Breast epithelium (tissue), 3 donors: ENCODE measurements at regions not wholly inside any gene's neighbourhood (a gene's known extent, or its start where the extent isn't known, plus 50 kb on each side); places are given as distances from the start of the nearest gene placed in this dataset.

Experiments
- CTCF ChIP-seq, 3 donors: fragments of 450-650 bp; IDR thresholded peaks; one replicate each; pipeline ENCODE4 v1.5.1; 2016 to 2017; ENCODE audit warnings: antibody characterized with exemption in 3 of 3, mild to moderate bottlenecking in 3 of 3, moderate library complexity in 3 of 3
- POLR2AphosphoS5 ChIP-seq, 3 donors: sonication (generic); formaldehyde crosslinking; IDR thresholded peaks; one replicate each; pipeline ENCODE4 v1.6.1; 2017; ENCODE audit warnings: antibody characterized with exemption in 3 of 3

- no peak for TF ChIP-seq CTCF (IDR thresholded peaks at IDR 0.05)
- no peak for TF ChIP-seq POLR2AphosphoS5 (IDR thresholded peaks at IDR 0.05)
These were observed 112.1 kb upstream of the EYS start for GRCh38 chr6:65819152-65819551.
